Endodermal cell (in vitro differentiated cells): ENCODE measurements at regions not wholly inside any gene's neighbourhood (a gene's known extent, or its start where the extent isn't known, plus 50 kb on each side); places are given as distances from the start of the nearest gene placed in this dataset.

ENCODE experiments used
- DNase-seq: peaks from one replicate; pipeline ENCODE4 v3.0.0-alpha.2; 2017
- H3K27ac ChIP-seq: 2 replicates; pipeline ENCODE4 v1.5.1; 2013; ENCODE audit warnings: mild to moderate bottlenecking, low read depth, low read length, moderate library complexity
- H3K27me3 ChIP-seq: 2 replicates; pipeline ENCODE4 v1.6.1; 2013; ENCODE audit warnings: mild to moderate bottlenecking, low read length, moderate library complexity; ENCODE audit not compliant: insufficient read depth, control insufficient read depth, poor library complexity, severe bottlenecking
- H3K36me3 ChIP-seq: 2 replicates; pipeline ENCODE4 v1.7.0; 2013; ENCODE audit warnings: mild to moderate bottlenecking, low read length, moderate library complexity; ENCODE audit not compliant: control insufficient read depth, insufficient read depth
- H3K4me1 ChIP-seq: one replicate; pipeline ENCODE4 v1.7.0; 2013; ENCODE audit warnings: low read length; ENCODE audit not compliant: control insufficient read depth, insufficient read depth
- H3K4me3 ChIP-seq: 2 replicates; pipeline ENCODE4 v1.5.1; 2013; ENCODE audit warnings: mild to moderate bottlenecking, low read length, moderate library complexity
- H3K9ac ChIP-seq: 2 replicates; pipeline ENCODE4 v1.6.1; 2013; ENCODE audit warnings: mild to moderate bottlenecking, low read length, moderate library complexity; ENCODE audit not compliant: poor library complexity, severe bottlenecking; ENCODE audit errors: extremely low read depth
- H3K9me3 ChIP-seq: 2 replicates; pipeline ENCODE4 v1.6.1; 2013; ENCODE audit warnings: mild to moderate bottlenecking, low read length, moderate library complexity; ENCODE audit not compliant: control insufficient read depth
- H3K27ac Mint-ChIP-seq: 2 replicates; pipeline ENCODE4 v1.8.0; 2020; ENCODE audit warnings: mixed read lengths
- H3K27me3 Mint-ChIP-seq: 2 replicates; pipeline ENCODE4 v1.8.0; 2021; ENCODE audit warnings: mild to moderate bottlenecking, mixed read lengths; ENCODE audit not compliant: insufficient read depth
- H3K36me3 Mint-ChIP-seq: 2 replicates; pipeline ENCODE4 v1.8.0; 2020; ENCODE audit warnings: low read depth, mixed read lengths
- H3K4me1 Mint-ChIP-seq: 2 replicates; pipeline ENCODE4 v1.8.0; 2020; ENCODE audit warnings: mixed read lengths
- H3K4me3 Mint-ChIP-seq: 2 replicates; pipeline ENCODE4 v1.8.0; 2020; ENCODE audit warnings: mild to moderate bottlenecking, moderate library complexity, mixed read lengths
- H3K9me3 Mint-ChIP-seq: 2 replicates; pipeline ENCODE4 v1.8.0; 2020; ENCODE audit warnings: mild to moderate bottlenecking, mixed read lengths
- WGBS, 2 experiments: methylation state at CpG; one replicate each; pipeline versions ENCODE4 v1.1.5 to v1.1.7; 2013; ENCODE audit warnings: missing lambda C conversion rate in 2 of 2, mixed read lengths in 1 of 2; ENCODE audit not compliant: insufficient coverage in 1 of 2, insufficient read length in 1 of 2; 5-methylcytosine and 5-hydroxymethylcytosine counted together
- TF ChIP-seq, protein P1 (sequence below): fragments of 200-600 bp; sonication (generic); conservative IDR thresholded peaks from 2 replicates; pipeline ENCODE4 v1.5.0; 2021; ENCODE audit warnings: antibody characterized with exemption, mild to moderate bottlenecking

DNA sequence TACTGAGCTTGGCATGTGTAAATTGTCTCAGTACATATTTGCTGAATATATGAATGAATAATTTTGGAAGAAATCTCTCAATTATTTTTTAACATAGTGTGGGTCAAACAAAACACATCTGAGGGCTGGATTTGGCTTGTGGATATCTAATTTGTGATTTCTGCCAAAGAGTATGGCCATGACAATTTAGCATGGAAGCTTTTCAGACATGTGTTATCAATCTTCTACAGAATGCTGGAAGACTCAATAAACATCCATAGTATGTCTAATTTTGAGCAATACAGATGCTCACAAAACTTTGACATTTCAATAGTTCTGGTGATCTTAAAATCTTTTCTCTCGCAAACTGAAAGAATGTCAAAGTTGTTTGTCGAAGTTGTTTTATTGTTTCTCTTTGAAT lies 214.1 kb upstream of the ANKH start:
- Mint-ChIP-seq H3K4me1 (no peaks in the 10 kb centered on the region), H3K27me3 (peaks cover 11% of the 10 kb centered on the region), H3K9me3 (peaks cover 1% of the 10 kb centered on the region), H3K27ac (no peak overlapping the region), H3K36me3 (no peaks in the 10 kb centered on the region), H3K4me3 (no peak overlapping the region)
- 92% methylated on average over 2 of the region's 2 CpGs; no CpG with 5 or more reads in 1 of the 2 experiments for WGBS, 2 experiments
- H3K36me3 ChIP-seq = no peaks in the 10 kb centered on the region
- no peaks in the 10 kb centered on the region for H3K4me1 ChIP-seq
- no peak overlapping the region for H3K4me3 ChIP-seq
- H3K9me3 ChIP-seq = peaks cover 8% of the 10 kb centered on the region
- no peak for DNase-seq
- no peak overlapping the region for H3K9ac ChIP-seq
- TF ChIP-seq, protein P1, sequence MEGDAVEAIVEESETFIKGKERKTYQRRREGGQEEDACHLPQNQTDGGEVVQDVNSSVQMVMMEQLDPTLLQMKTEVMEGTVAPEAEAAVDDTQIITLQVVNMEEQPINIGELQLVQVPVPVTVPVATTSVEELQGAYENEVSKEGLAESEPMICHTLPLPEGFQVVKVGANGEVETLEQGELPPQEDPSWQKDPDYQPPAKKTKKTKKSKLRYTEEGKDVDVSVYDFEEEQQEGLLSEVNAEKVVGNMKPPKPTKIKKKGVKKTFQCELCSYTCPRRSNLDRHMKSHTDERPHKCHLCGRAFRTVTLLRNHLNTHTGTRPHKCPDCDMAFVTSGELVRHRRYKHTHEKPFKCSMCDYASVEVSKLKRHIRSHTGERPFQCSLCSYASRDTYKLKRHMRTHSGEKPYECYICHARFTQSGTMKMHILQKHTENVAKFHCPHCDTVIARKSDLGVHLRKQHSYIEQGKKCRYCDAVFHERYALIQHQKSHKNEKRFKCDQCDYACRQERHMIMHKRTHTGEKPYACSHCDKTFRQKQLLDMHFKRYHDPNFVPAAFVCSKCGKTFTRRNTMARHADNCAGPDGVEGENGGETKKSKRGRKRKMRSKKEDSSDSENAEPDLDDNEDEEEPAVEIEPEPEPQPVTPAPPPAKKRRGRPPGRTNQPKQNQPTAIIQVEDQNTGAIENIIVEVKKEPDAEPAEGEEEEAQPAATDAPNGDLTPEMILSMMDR = no peak
- H3K27me3 ChIP-seq = no peaks in the 10 kb centered on the region
- H3K27ac ChIP-seq = no peak overlapping the region

DNA sequence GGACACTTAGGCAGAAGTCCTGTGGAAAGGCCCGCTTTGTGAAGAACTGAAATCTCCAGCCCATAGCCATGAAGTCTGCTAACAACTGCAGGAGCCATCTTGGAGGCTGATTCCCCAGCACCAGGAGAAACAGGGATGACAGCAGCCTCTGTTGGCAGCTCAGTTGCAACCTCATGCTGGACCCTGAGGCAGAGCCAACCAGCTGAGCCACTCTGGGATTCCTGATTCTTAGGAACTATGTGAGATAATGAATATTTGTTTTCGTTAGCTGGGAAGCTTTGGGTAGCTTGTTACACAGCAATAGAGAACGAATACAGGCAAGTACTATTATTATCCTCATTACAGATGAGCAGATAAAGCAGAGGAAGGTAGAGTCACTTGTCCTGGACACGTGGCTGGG lies 210.5 kb upstream of the ANKH start:
- Histone ChIP-seq H3K9me3 (peaks cover 8% of the 10 kb centered on the region), H3K4me3 (no peak overlapping the region), H3K27ac (no peak overlapping the region), H3K9ac (no peak overlapping the region), H3K36me3 (no peaks in the 10 kb centered on the region), H3K4me1 (no peaks in the 10 kb centered on the region), H3K27me3 (no peaks in the 10 kb centered on the region)
- Mint-ChIP-seq H3K27ac (no peak overlapping the region), H3K27me3 (peaks cover 5% of the 10 kb centered on the region), H3K4me3 (no peak overlapping the region), H3K9me3 (peaks cover 1% of the 10 kb centered on the region), H3K4me1 (no peaks in the 10 kb centered on the region), H3K36me3 (no peaks in the 10 kb centered on the region)
- whole genome bisulfite sequencing, 2 experiments = 74 to 100% methylated on average over 1 to 4 of the region's 4 CpGs
- TF ChIP-seq, protein P1 = no peak
- no peak for DNase-seq

DNA sequence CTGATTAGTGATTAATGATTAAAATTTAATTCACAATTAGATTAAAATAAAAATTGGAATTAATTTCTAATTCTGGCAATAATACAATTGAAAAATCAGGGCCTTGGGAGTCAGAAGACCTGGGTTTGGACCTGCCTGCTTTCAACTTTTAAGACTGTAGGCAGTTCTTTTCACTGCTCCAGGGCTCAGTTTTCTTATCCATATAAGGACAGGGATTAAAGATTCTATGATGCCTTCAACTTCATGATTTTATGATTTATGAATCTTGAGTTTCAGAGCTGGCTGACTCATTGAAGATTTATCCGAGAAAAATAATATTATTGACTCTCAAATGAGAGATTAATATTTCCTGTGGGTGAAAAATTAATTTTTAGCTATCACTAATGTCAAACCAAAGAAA lies 208.6 kb upstream of the ANKH start:
- Histone ChIP-seq H3K27me3 (no peaks in the 10 kb centered on the region), H3K9ac (no peak overlapping the region), H3K4me1 (no peaks in the 10 kb centered on the region), H3K4me3 (no peak overlapping the region), H3K27ac (no peak overlapping the region), H3K36me3 (no peaks in the 10 kb centered on the region), H3K9me3 (peaks cover 8% of the 10 kb centered on the region)
- Mint-ChIP-seq H3K4me1 (no peaks in the 10 kb centered on the region), H3K4me3 (no peak overlapping the region), H3K27ac (no peak overlapping the region), H3K27me3 (peaks cover 5% of the 10 kb centered on the region), H3K36me3 (no peaks in the 10 kb centered on the region), H3K9me3 (peaks cover 1% of the 10 kb centered on the region)
- DNase-seq = no peak
- TF ChIP-seq, protein P1 = no peak
- 78% methylated on average over 1 of the region's 1 CpG; no CpG with 5 or more reads in 1 of the 2 experiments for WGBS, 2 experiments
